Activated B cell treated with CpG ODN at 0.5 μM for 24 hours (primary cell): ENCODE measurements at regions not wholly inside any gene's neighbourhood (a gene's known extent, or its start where the extent isn't known, plus 50 kb on each side); places are given as distances from the start of the nearest gene placed in this dataset.

Experiments
- ATAC-seq: fragments of 200-7000 bp; cut with Tn5 transposase; one replicate; pipeline ENCODE4 v1.10.0; 2021; ENCODE audit warnings: low read depth, mild to moderate bottlenecking, moderate library complexity
- CTCF ChIA-PET: fragments of 350-600 bp; sonication (Branson Sonifier 250); formaldehyde crosslinking; loops from one replicate; lab custom pipeline; 2021; ENCODE audit warnings: antibody characterized with exemption; lab: Charles Lee
- POLR2A ChIA-PET: fragments of 350-600 bp; sonication (Branson Sonifier 250); formaldehyde crosslinking; loops from one replicate; lab custom pipeline; 2021; ENCODE audit warnings: antibody characterized with exemption; lab: Charles Lee
- DNase-seq: peaks from one replicate; pipeline ENCODE4 v3.0.0; 2022
- H3K27ac Mint-ChIP-seq: one replicate; pipeline ENCODE4 v1.8.0; 2020; ENCODE audit warnings: mixed read lengths
- H3K27me3 Mint-ChIP-seq: one replicate; pipeline ENCODE4 v1.8.0; 2021; ENCODE audit warnings: mixed read lengths
- H3K36me3 Mint-ChIP-seq: one replicate; pipeline ENCODE4 v1.8.0; 2021; ENCODE audit warnings: low read depth, mixed read lengths
- H3K4me1 Mint-ChIP-seq: one replicate; pipeline ENCODE4 v1.8.0; 2021; ENCODE audit warnings: mixed read lengths
- H3K4me3 Mint-ChIP-seq: one replicate; pipeline ENCODE4 v1.8.0; 2020; ENCODE audit warnings: mild to moderate bottlenecking, mixed read lengths
- H3K9me3 Mint-ChIP-seq: one replicate; pipeline ENCODE4 v1.8.0; 2020; ENCODE audit warnings: mixed read lengths
- CTCF ChIP-seq: fragments of 200-600 bp; IDR thresholded peaks from one replicate; pipeline ENCODE4 v1.8.0; 2022; ENCODE audit warnings: antibody characterized with exemption, mild to moderate bottlenecking
- intact Hi-C: fragments of 100-400 bp; cut with micrococcal nuclease; formaldehyde crosslinking; loops from one replicate; pipeline ENCODE4 v1.15.1; 2024

DNA sequence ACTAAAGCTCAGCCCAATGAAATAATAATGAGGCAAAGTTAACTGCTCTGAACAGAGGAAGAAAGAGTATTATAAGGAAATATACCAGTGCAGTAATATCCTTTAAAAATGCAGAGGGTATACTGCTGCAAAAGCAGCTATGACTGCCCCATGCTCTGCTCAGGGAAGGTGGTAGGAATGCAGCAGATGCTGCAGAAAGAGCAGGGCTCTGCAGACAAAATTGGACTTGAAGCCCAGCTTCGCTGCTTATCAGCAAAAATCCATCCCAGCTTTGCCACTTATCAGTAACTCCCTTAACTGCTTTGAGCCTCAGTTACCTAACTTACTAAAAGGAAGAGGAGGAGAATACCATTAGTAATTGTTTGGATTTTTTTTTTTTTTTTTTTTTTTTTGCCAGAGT is 533.8 kb upstream of the CDH5 start:
- Mint-ChIP-seq H3K4me3 (no peak overlapping the region), H3K4me1 (no peaks in the 10 kb centered on the region), H3K27ac (no peak overlapping the region), H3K36me3 (no peaks in the 10 kb centered on the region), H3K27me3 (no peaks in the 10 kb centered on the region), H3K9me3 (peaks cover 2% of the 10 kb centered on the region)
- TF ChIP-seq CTCF, result no peak
- ChIA-PET POLR2A (no interaction called here), CTCF (no interaction called here)
- intact Hi-C loops, result no loop called here
- no peak for ATAC-seq
- DNase-seq, result no peak

DNA sequence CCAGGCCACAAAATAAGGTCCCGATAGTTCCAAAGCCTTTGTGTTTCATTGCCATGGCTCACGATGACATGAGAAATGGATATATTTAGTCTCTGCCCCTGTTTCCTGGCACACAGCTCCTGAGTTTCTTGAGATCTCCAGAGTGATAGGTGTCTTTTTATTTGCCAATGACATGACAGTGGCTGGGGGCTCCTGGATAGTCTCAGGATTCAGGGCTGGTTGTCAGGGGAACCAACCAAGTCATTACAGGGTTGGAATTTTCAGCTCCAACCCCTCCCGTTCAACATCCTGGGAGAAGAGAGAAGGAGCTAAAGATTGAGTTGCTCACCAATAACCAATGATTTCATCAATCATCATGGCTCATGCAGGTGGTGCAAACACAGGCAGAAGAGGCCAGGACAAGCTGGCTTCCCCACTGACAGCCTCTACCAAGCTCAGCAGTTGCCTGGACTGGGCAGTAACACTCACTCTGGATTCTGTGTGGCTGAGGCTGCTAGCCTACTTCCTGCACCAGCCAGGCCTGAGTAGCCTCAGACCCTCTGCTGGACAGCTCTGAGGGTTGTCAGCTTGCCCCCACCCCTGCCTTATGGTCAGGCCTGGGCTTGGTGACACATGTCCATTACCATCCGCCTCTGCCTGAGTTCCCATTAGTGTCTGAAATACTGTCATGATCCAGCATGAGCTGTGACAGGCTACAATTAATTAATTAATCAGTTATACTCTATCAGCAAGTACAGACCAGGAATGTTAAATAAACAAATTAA is 534.4 kb upstream of the CDH5 start:
- no peak overlapping the region for H3K27ac Mint-ChIP-seq
- POLR2A ChIA-PET, result no interaction called here
- H3K4me1 Mint-ChIP-seq, result no peaks in the 10 kb centered on the region
- ATAC-seq, result no peak
- no peak for DNase-seq
- intact Hi-C loops, result no loop called here
- TF ChIP-seq CTCF, result no peak
- CTCF ChIA-PET, result no interaction called here
- no peaks in the 10 kb centered on the region for H3K36me3 Mint-ChIP-seq
- H3K9me3 Mint-ChIP-seq, result peaks cover 2% of the 10 kb centered on the region
- H3K4me3 Mint-ChIP-seq, result no peak overlapping the region
- no peaks in the 10 kb centered on the region for H3K27me3 Mint-ChIP-seq

DNA sequence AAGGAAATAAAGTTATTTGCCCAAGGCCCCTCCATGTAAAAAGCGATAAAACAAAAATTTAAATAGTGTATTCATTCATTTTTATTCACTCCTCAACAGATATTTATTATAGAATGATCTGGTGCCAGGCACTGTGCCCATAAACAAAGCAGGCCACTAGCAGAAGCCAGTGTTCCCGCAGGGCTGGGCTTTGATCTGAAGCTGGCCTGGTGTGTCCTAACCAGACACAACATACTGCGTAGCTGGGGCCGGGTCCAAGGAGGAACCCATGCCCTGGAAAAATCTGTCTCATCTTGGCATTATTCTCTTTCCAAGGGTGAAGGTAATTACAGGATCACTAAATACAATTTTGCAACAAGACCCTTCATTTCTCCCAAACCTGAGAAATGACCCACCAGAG is 537.4 kb upstream of the CDH5 start:
- no peaks in the 10 kb centered on the region for H3K36me3 Mint-ChIP-seq
- H3K4me3 Mint-ChIP-seq, result no peak overlapping the region
- TF ChIP-seq CTCF, result no peak
- no peaks in the 10 kb centered on the region for H3K4me1 Mint-ChIP-seq
- H3K9me3 Mint-ChIP-seq, result peaks cover 2% of the 10 kb centered on the region
- intact Hi-C loops, result no loop called here
- no peak overlapping the region for H3K27ac Mint-ChIP-seq
- ChIA-PET POLR2A (no interaction called here), CTCF (no interaction called here)
- no peaks in the 10 kb centered on the region for H3K27me3 Mint-ChIP-seq
- ATAC-seq, result no peak
- DNase-seq, result no peak

DNA sequence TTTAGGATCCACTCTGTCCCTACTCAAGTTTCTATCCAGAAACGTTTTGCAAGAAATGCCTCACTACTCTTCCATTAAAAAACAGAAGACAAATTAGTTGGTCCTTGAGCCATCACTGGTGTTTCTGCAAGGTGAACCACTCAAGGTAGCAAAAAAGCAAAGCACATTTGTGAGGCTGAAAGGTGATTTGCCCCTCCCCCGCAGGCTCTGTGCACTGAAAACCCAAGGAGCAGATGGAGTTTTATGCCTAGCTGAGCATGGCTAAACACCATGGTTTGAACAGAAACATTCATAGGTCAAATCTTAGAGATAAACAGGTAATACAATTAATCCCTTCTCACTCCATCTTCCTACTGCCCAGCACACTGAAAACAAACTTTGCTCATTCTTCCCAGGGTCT is 538.2 kb upstream of the CDH5 start:
- no peak for DNase-seq
- Mint-ChIP-seq H3K27me3 (no peaks in the 10 kb centered on the region), H3K4me1 (no peaks in the 10 kb centered on the region), H3K9me3 (peaks cover 2% of the 10 kb centered on the region), H3K36me3 (no peaks in the 10 kb centered on the region), H3K4me3 (no peak overlapping the region), H3K27ac (no peak overlapping the region)
- TF ChIP-seq CTCF, result no peak
- intact Hi-C loops, result no loop called here
- ATAC-seq, result no peak
- CTCF ChIA-PET, result no interaction called here
- POLR2A ChIA-PET, result no interaction called here

GRCh38 chr16:65827231-65827630 is 539.3 kb upstream of the CDH5 start:
- DNase-seq, result no peak
- Mint-ChIP-seq H3K27ac (no peak overlapping the region), H3K4me3 (no peak overlapping the region), H3K27me3 (no peaks in the 10 kb centered on the region), H3K36me3 (no peaks in the 10 kb centered on the region), H3K4me1 (no peaks in the 10 kb centered on the region), H3K9me3 (peaks cover 2% of the 10 kb centered on the region)
- intact Hi-C loops, result no loop called here
- POLR2A ChIA-PET, result no interaction called here
- no peak for ATAC-seq
- CTCF ChIA-PET, result no interaction called here
- no peak for TF ChIP-seq CTCF
